H1 (cell line): ENCODE measurements at regions not wholly inside any gene's neighbourhood (a gene's known extent, or its start where the extent isn't known, plus 50 kb on each side); places are given as distances from the start of the nearest gene placed in this dataset.

Experiments used
- CTCF ChIA-PET: fragments of 300-600 bp; sonication (Branson Sonifier 250); formaldehyde crosslinking; loops from one replicate; lab custom pipeline; 2021; ENCODE audit not compliant: partially characterized antibody; lab: Charles Lee
- POLR2A ChIA-PET: fragments of 300-600 bp; sonication (Branson Sonifier 250); formaldehyde crosslinking; loops from one replicate; lab custom pipeline; 2021; ENCODE audit warnings: inconsistent platforms; ENCODE audit not compliant: partially characterized antibody; lab: Charles Lee
- DNase-seq, 2 experiments: peaks; one replicate each; pipeline versions ENCODE4 v3.0.0 to v3.0.0-alpha.2; 2010 to 2022; ENCODE audit warnings: low spot score in 2 of 2, low read depth in 1 of 2, mixed read lengths in 1 of 2
- FAIRE-seq: peaks from 2 replicates; lab custom pipeline; 2011; peaks lifted over from hg19 to GRCh38; lab: Jason Lieb, UNC
- H2AFZ ChIP-seq: 2 replicates; pipeline ENCODE4 v1.8.1; 2012; ENCODE audit warnings: low read length, inconsistent platforms
- H2AK5ac ChIP-seq: 2 replicates; pipeline ENCODE4 v1.6.1; 2013; ENCODE audit warnings: low read depth, low read length
- H2BK120ac ChIP-seq: replicated peaks from 2 replicates; pipeline ENCODE3; 2013; ENCODE audit warnings: low read depth, low read length, inconsistent platforms
- H2BK12ac ChIP-seq: 2 replicates; pipeline ENCODE4 v1.6.1; 2013; ENCODE audit warnings: low read depth, low read length
- H2BK15ac ChIP-seq: 2 replicates; pipeline ENCODE4 v1.6.1; 2013; ENCODE audit warnings: low read length
- H2BK20ac ChIP-seq: 2 replicates; pipeline ENCODE4 v1.6.1; 2013; ENCODE audit warnings: low read length
- H2BK5ac ChIP-seq: 2 replicates; pipeline ENCODE4 v1.6.1; 2013; ENCODE audit warnings: low read depth, low read length
- H3K14ac ChIP-seq: 2 replicates; pipeline ENCODE4 v1.6.1; 2013; ENCODE audit warnings: inconsistent platforms; ENCODE audit not compliant: insufficient read length
- H3K18ac ChIP-seq: 2 replicates; pipeline ENCODE4 v1.6.1; 2013; ENCODE audit warnings: low read length; ENCODE audit errors: extremely low read depth
- H3K23ac ChIP-seq: 2 replicates; pipeline ENCODE4 v1.6.1; 2013; ENCODE audit warnings: inconsistent platforms; ENCODE audit not compliant: insufficient read length
- H3K23me2 ChIP-seq: 2 replicates; pipeline ENCODE4 v1.6.1; 2013; ENCODE audit warnings: low read depth, low read length
- H3K27ac ChIP-seq: 2 replicates; pipeline ENCODE4 v1.6.1; 2011; ENCODE audit warnings: low read depth, low read length, inconsistent platforms
- H3K27me3 ChIP-seq, 4 experiments: replicated peaks in 1 of 4; 1 replicate in 1 of 4; 2 replicates in 3 of 4; pipeline versions ENCODE4 v1.6.1 to v1.8.1; 2011 to 2013; ENCODE audit warnings: low read length in 3 of 4, mild to moderate bottlenecking in 3 of 4, inconsistent platforms in 2 of 4, mixed read lengths in 2 of 4, moderate library complexity in 1 of 4; ENCODE audit not compliant: control insufficient read depth in 3 of 4, insufficient read depth in 3 of 4; ENCODE audit errors: extremely low read depth in 1 of 4
- H3K36me3 ChIP-seq, 4 experiments: 2 replicates each; pipeline versions ENCODE4 v1.6.1 to v1.8.1; 2011 to 2013; ENCODE audit warnings: mild to moderate bottlenecking in 4 of 4, low read length in 3 of 4, moderate library complexity in 2 of 4, control low read depth in 1 of 4, inconsistent platforms in 1 of 4; ENCODE audit not compliant: insufficient read depth in 4 of 4, control insufficient read depth in 2 of 4
- H3K4ac ChIP-seq: replicated peaks from 2 replicates; pipeline ENCODE3; 2013; ENCODE audit warnings: low read length, low read depth, mixed read lengths, inconsistent platforms; ENCODE audit not compliant: insufficient read length
- H3K4me1 ChIP-seq, 4 experiments: replicated peaks in 1 of 4; 1 replicate in 1 of 4; 2 replicates in 3 of 4; pipeline versions ENCODE4 v1.6.1 to v1.8.1; 2011 to 2013; ENCODE audit warnings: low read length in 3 of 4, inconsistent platforms in 2 of 4, mixed read lengths in 1 of 4; ENCODE audit not compliant: insufficient read depth in 4 of 4, control insufficient read depth in 3 of 4
- H3K4me2 ChIP-seq, 2 experiments: 2 replicates each; pipeline versions ENCODE4 v1.6.1 to v1.8.1; 2011 to 2013; ENCODE audit warnings: low read depth in 2 of 2, low read length in 2 of 2, control low read depth in 1 of 2, inconsistent platforms in 1 of 2, mild to moderate bottlenecking in 1 of 2; ENCODE audit not compliant: insufficient read depth in 1 of 2
- H3K4me3 ChIP-seq, 4 experiments: fragments of 200-600, 300-600 bp in 1 of 4; sonication (generic), shearing (Covaris generic), sonication (Bioruptor Twin) in 1 of 4; 2 replicates each; pipeline versions ENCODE4 v1.5.1 to v1.8.1; 2011 to 2016; ENCODE audit warnings: low read length in 4 of 4, low read depth in 3 of 4, control low read depth in 2 of 4, inconsistent platforms in 2 of 4, mild to moderate bottlenecking in 2 of 4, mixed read lengths in 1 of 4, moderate library complexity in 1 of 4; ENCODE audit not compliant: insufficient read depth in 2 of 4; ENCODE audit errors: extremely low read depth in 1 of 4
- H3K56ac ChIP-seq: replicated peaks from 2 replicates; pipeline ENCODE3; 2013; ENCODE audit warnings: low read depth, mild to moderate bottlenecking, mixed read lengths, low read length, inconsistent platforms; ENCODE audit not compliant: insufficient read length
- H3K79me1 ChIP-seq: 2 replicates; pipeline ENCODE4 v1.6.1; 2013; ENCODE audit warnings: low read depth, low read length, control low read depth
- H3K79me2 ChIP-seq, 2 experiments: 2 replicates each; pipeline versions ENCODE4 v1.6.1 to v1.8.1; 2012 to 2013; ENCODE audit warnings: low read length in 2 of 2, mild to moderate bottlenecking in 2 of 2, inconsistent platforms in 1 of 2; ENCODE audit not compliant: insufficient read depth in 2 of 2, control insufficient read depth in 1 of 2
- H3K9ac ChIP-seq, 4 experiments: replicated peaks in 1 of 4; 1 replicate in 1 of 4; 2 replicates in 3 of 4; pipeline versions ENCODE4 v1.6.1 to v1.8.1; 2011 to 2013; ENCODE audit warnings: low read depth in 3 of 4, low read length in 3 of 4, control low read depth in 2 of 4, mild to moderate bottlenecking in 2 of 4, moderate library complexity in 2 of 4, inconsistent platforms in 1 of 4; ENCODE audit errors: extremely low read depth in 1 of 4
- H3K9me3 ChIP-seq, 2 experiments: 2 replicates each; pipeline versions ENCODE4 v1.6.1 to v1.8.1; 2012 to 2013; ENCODE audit warnings: mild to moderate bottlenecking in 2 of 2, moderate library complexity in 2 of 2, control low read depth in 1 of 2, inconsistent platforms in 1 of 2, low read depth in 1 of 2, low read length in 1 of 2, mixed read lengths in 1 of 2; ENCODE audit not compliant: insufficient read depth in 2 of 2
- H4K20me1 ChIP-seq, 2 experiments: replicated peaks in 1 of 2; 2 replicates each; pipeline versions ENCODE3 to v1.8.1; 2011 to 2013; ENCODE audit warnings: inconsistent platforms in 2 of 2, low read length in 2 of 2, mild to moderate bottlenecking in 1 of 2; ENCODE audit not compliant: insufficient read depth in 2 of 2, control insufficient read depth in 1 of 2
- H4K5ac ChIP-seq: 2 replicates; pipeline ENCODE4 v1.6.1; 2013; ENCODE audit warnings: low read length, low read depth, mixed read lengths, inconsistent platforms; ENCODE audit not compliant: insufficient read length
- H4K8ac ChIP-seq: 2 replicates; pipeline ENCODE4 v1.8.0; 2013; ENCODE audit warnings: mild to moderate bottlenecking, moderate library complexity, low read length, inconsistent platforms; ENCODE audit not compliant: insufficient read depth; ENCODE audit errors: extremely low read depth
- H4K91ac ChIP-seq: replicated peaks from 2 replicates; pipeline ENCODE3; 2013; ENCODE audit warnings: low read length, mixed read lengths, inconsistent platforms; ENCODE audit not compliant: insufficient read length
- BACH1 ChIP-seq: IDR thresholded peaks from 2 replicates; pipeline ENCODE4 v1.6.1; 2012; ENCODE audit warnings: low read length, improper control_type of control experiment
- BRCA1 ChIP-seq: IDR thresholded peaks from 2 replicates; pipeline ENCODE4 v1.6.1; 2012; ENCODE audit warnings: low read depth, low read length, improper control_type of control experiment
- CEBPB ChIP-seq: IDR thresholded peaks from 2 replicates; pipeline ENCODE4 v1.6.1; 2012; ENCODE audit warnings: low read depth, low read length
- CHD1 ChIP-seq: IDR thresholded peaks from 2 replicates; pipeline ENCODE4 v1.6.1; 2012; ENCODE audit warnings: low read depth, low read length, improper control_type of control experiment
- CREB1 ChIP-seq: IDR thresholded peaks from 2 replicates; pipeline ENCODE4 v1.6.1; 2012; ENCODE audit warnings: inconsistent platforms
- GABPA ChIP-seq: IDR thresholded peaks from 2 replicates; pipeline ENCODE4 v1.6.1; 2011; ENCODE audit warnings: mild to moderate bottlenecking, low read length, moderate library complexity, borderline replicate concordance; ENCODE audit not compliant: insufficient read depth
- KDM4A ChIP-seq: IDR thresholded peaks from one replicate; pipeline ENCODE4 v1.7.1; 2012; ENCODE audit warnings: low read depth, mild to moderate bottlenecking, moderate library complexity, low read length, inconsistent platforms; ENCODE audit not compliant: severe bottlenecking
- KDM5A ChIP-seq: fragments of 200-600 bp; IDR thresholded peaks from 2 replicates; pipeline ENCODE4 v1.7.1; 2012; ENCODE audit warnings: mild to moderate bottlenecking, low read length, inconsistent platforms, mixed read lengths
- RBBP5 ChIP-seq: IDR thresholded peaks from 2 replicates; pipeline ENCODE4 v1.7.1; 2012; ENCODE audit warnings: low read depth, mild to moderate bottlenecking, inconsistent platforms, low read length, moderate library complexity, borderline replicate concordance
- RXRA ChIP-seq: IDR thresholded peaks from 2 replicates; pipeline ENCODE4 v1.6.1; 2011; ENCODE audit warnings: low read depth, mild to moderate bottlenecking, low read length, moderate library complexity; ENCODE audit not compliant: insufficient read depth
- SIN3A ChIP-seq, 2 experiments: IDR thresholded peaks in 1 of 2; conservative IDR thresholded peaks in 1 of 2; 2 replicates each; pipeline ENCODE4 v1.6.1; 2011 to 2012; ENCODE audit warnings: low read length in 2 of 2, improper control_type of control experiment in 1 of 2, low read depth in 1 of 2, mild to moderate bottlenecking in 1 of 2
- SP1 ChIP-seq: IDR thresholded peaks from 2 replicates; pipeline ENCODE4 v1.6.1; 2011; ENCODE audit warnings: low read depth, low read length
- TAF7 ChIP-seq: optimal IDR thresholded peaks from 2 replicates; pipeline ENCODE3; 2011; ENCODE audit warnings: low read depth, mild to moderate bottlenecking, inconsistent platforms, low read length, moderate library complexity, borderline replicate concordance
- WGBS, 2 experiments: shearing (Covaris generic) in 1 of 2; methylation state at CpG; one replicate each; pipeline versions ENCODE4 v1.1.6 to v1.1.7; 2013 to 2015; ENCODE audit warnings: low lambda C conversion rate in 2 of 2, mixed read lengths in 2 of 2, inconsistent platforms in 1 of 2, low coverage in 1 of 2, missing lambda C conversion rate in 1 of 2; ENCODE audit not compliant: insufficient replicate concordance in 2 of 2, insufficient coverage in 1 of 2, insufficient read length in 1 of 2; ENCODE audit errors: extremely low coverage in 1 of 2, missing lambda C conversion rate in 1 of 2; 5-methylcytosine and 5-hydroxymethylcytosine counted together

GRCh38 chr11:38517991-38518390, 1920.0 kb upstream of the RAG2 start:
- Histone ChIP-seq H3K4me3 (no peak overlapping the region), H3K23ac (no peak overlapping the region), H2BK15ac (no peak overlapping the region), H3K36me3 (no peaks in the 10 kb centered on the region), H3K4me2 (no peak overlapping the region), H2AK5ac (no peak overlapping the region), H3K27ac (no peak overlapping the region), H4K20me1 (no peaks in the 10 kb centered on the region), H3K56ac (no peak overlapping the region), H4K8ac (no peak overlapping the region; the same call in 1 of the 2 replicates), H3K4me1 (no peaks in the 10 kb centered on the region), H3K27me3 (no peaks in the 10 kb centered on the region), H2BK12ac (no peak overlapping the region), H2BK5ac (no peak overlapping the region), H3K18ac (no peak overlapping the region), H3K79me1 (no peaks in the 10 kb centered on the region), H2BK120ac (no peak overlapping the region), H3K9ac (no peak overlapping the region), H3K23me2 (no peaks in the 10 kb centered on the region), H3K79me2 (no peaks in the 10 kb centered on the region), H4K91ac (no peak overlapping the region), H2BK20ac (no peak overlapping the region), H3K4ac (no peak overlapping the region), H3K14ac (no peak overlapping the region), H3K9me3 (no peaks in the 10 kb centered on the region), H2AFZ (peak overlapping the region; percentile 82), H4K5ac (no peak overlapping the region)
- ChIA-PET CTCF (no interaction called here), POLR2A (no interaction called here)
- 94% methylated on average over 5 of the region's 5 CpGs; no CpG with 5 or more reads in 1 of the 2 experiments for WGBS, 2 experiments
- DNase-seq: no peak
- no peak for FAIRE-seq
- TF ChIP-seq SIN3A (conservative IDR thresholded peaks at IDR 0.05 in 1 of 2, IDR thresholded peaks at IDR 0.05 in 1 of 2; ENCODE audit: low read depth in 1 of 2, low read length in 2 of 2) (no peak), KDM4A (no peak), CHD1 (no peak), KDM5A (no peak), RXRA (no peak), BRCA1 (no peak), BACH1 (no peak), CEBPB (no peak), CREB1 (no peak), TAF7 (no peak), RBBP5 (no peak), SP1 (no peak), GABPA (no peak)
